GM12891 (cell line): ENCODE measurements at regions not wholly inside any gene's neighbourhood (a gene's known extent, or its start where the extent isn't known, plus 50 kb on each side); places are given as distances from the start of the nearest gene placed in this dataset.

Source experiments
- PAX5 ChIP-seq: IDR thresholded peaks from 2 replicates; pipeline ENCODE4 v1.6.1; 2011; ENCODE audit warnings: low read length, moderate library complexity, mild to moderate bottlenecking; ENCODE audit not compliant: insufficient read depth, severe bottlenecking
- POLR2A ChIP-seq: IDR thresholded peaks from 2 replicates; pipeline ENCODE4 v1.6.1; 2011; ENCODE audit warnings: low read depth, low read length, control low read depth
- POLR2AphosphoS5 ChIP-seq: IDR thresholded peaks from 2 replicates; pipeline ENCODE4 v1.6.1; 2011; ENCODE audit warnings: low read depth, low read length, control low read depth
- SPI1 ChIP-seq: IDR thresholded peaks from 2 replicates; pipeline ENCODE4 v1.6.1; 2011; ENCODE audit warnings: low read depth, low read length, control low read depth
- TAF1 ChIP-seq: IDR thresholded peaks from 2 replicates; pipeline ENCODE4 v1.6.1; 2011; ENCODE audit warnings: low read depth, low read length, control low read depth

GRCh38 chr2:153601812-153602211 is 123.2 kb upstream of the RPRM start:
- TF ChIP-seq POLR2AphosphoS5 = no peak
- no peak for TF ChIP-seq POLR2A
- TF ChIP-seq SPI1 = no peak
- no peak for TF ChIP-seq TAF1
- no peak for TF ChIP-seq PAX5
